H1 (cell line): ENCODE measurements at regions not wholly inside any gene's neighbourhood (a gene's known extent, or its start where the extent isn't known, plus 50 kb on each side); places are given as distances from the start of the nearest gene placed in this dataset.
"Not testable (repeated sequence)": the region's sequence is repeated elsewhere in the genome, so short reads cannot be mapped to it uniquely, and the experiment has no call there.

Source experiments
- CTCF ChIA-PET: fragments of 300-600 bp; sonication (Branson Sonifier 250); formaldehyde crosslinking; loops from one replicate; lab custom pipeline; 2021; ENCODE audit not compliant: partially characterized antibody; lab: Charles Lee
- POLR2A ChIA-PET: fragments of 300-600 bp; sonication (Branson Sonifier 250); formaldehyde crosslinking; loops from one replicate; lab custom pipeline; 2021; ENCODE audit warnings: inconsistent platforms; ENCODE audit not compliant: partially characterized antibody; lab: Charles Lee
- DNase-seq, 2 experiments: peaks; one replicate each; pipeline versions ENCODE4 v3.0.0 to v3.0.0-alpha.2; 2010 to 2022; ENCODE audit warnings: low spot score in 2 of 2, low read depth in 1 of 2, mixed read lengths in 1 of 2
- FAIRE-seq: peaks from 2 replicates; lab custom pipeline; 2011; peaks lifted over from hg19 to GRCh38; lab: Jason Lieb, UNC
- H2AFZ ChIP-seq: 2 replicates; pipeline ENCODE4 v1.8.1; 2012; ENCODE audit warnings: low read length, inconsistent platforms
- H2AK5ac ChIP-seq: 2 replicates; pipeline ENCODE4 v1.6.1; 2013; ENCODE audit warnings: low read depth, low read length
- H2BK120ac ChIP-seq: replicated peaks from 2 replicates; pipeline ENCODE3; 2013; ENCODE audit warnings: low read depth, low read length, inconsistent platforms
- H2BK12ac ChIP-seq: 2 replicates; pipeline ENCODE4 v1.6.1; 2013; ENCODE audit warnings: low read depth, low read length
- H2BK15ac ChIP-seq: 2 replicates; pipeline ENCODE4 v1.6.1; 2013; ENCODE audit warnings: low read length
- H2BK20ac ChIP-seq: 2 replicates; pipeline ENCODE4 v1.6.1; 2013; ENCODE audit warnings: low read length
- H2BK5ac ChIP-seq: 2 replicates; pipeline ENCODE4 v1.6.1; 2013; ENCODE audit warnings: low read depth, low read length
- H3K14ac ChIP-seq: 2 replicates; pipeline ENCODE4 v1.6.1; 2013; ENCODE audit warnings: inconsistent platforms; ENCODE audit not compliant: insufficient read length
- H3K18ac ChIP-seq: 2 replicates; pipeline ENCODE4 v1.6.1; 2013; ENCODE audit warnings: low read length; ENCODE audit errors: extremely low read depth
- H3K23ac ChIP-seq: 2 replicates; pipeline ENCODE4 v1.6.1; 2013; ENCODE audit warnings: inconsistent platforms; ENCODE audit not compliant: insufficient read length
- H3K23me2 ChIP-seq: 2 replicates; pipeline ENCODE4 v1.6.1; 2013; ENCODE audit warnings: low read depth, low read length
- H3K27ac ChIP-seq: 2 replicates; pipeline ENCODE4 v1.6.1; 2011; ENCODE audit warnings: low read depth, low read length, inconsistent platforms
- H3K27me3 ChIP-seq, 4 experiments: replicated peaks in 1 of 4; 1 replicate in 1 of 4; 2 replicates in 3 of 4; pipeline versions ENCODE4 v1.6.1 to v1.8.1; 2011 to 2013; ENCODE audit warnings: low read length in 3 of 4, mild to moderate bottlenecking in 3 of 4, inconsistent platforms in 2 of 4, mixed read lengths in 2 of 4, moderate library complexity in 1 of 4; ENCODE audit not compliant: control insufficient read depth in 3 of 4, insufficient read depth in 3 of 4; ENCODE audit errors: extremely low read depth in 1 of 4
- H3K36me3 ChIP-seq, 4 experiments: 2 replicates each; pipeline versions ENCODE4 v1.6.1 to v1.8.1; 2011 to 2013; ENCODE audit warnings: mild to moderate bottlenecking in 4 of 4, low read length in 3 of 4, moderate library complexity in 2 of 4, control low read depth in 1 of 4, inconsistent platforms in 1 of 4; ENCODE audit not compliant: insufficient read depth in 4 of 4, control insufficient read depth in 2 of 4
- H3K4ac ChIP-seq: replicated peaks from 2 replicates; pipeline ENCODE3; 2013; ENCODE audit warnings: low read length, low read depth, mixed read lengths, inconsistent platforms; ENCODE audit not compliant: insufficient read length
- H3K4me1 ChIP-seq, 4 experiments: replicated peaks in 1 of 4; 1 replicate in 1 of 4; 2 replicates in 3 of 4; pipeline versions ENCODE4 v1.6.1 to v1.8.1; 2011 to 2013; ENCODE audit warnings: low read length in 3 of 4, inconsistent platforms in 2 of 4, mixed read lengths in 1 of 4; ENCODE audit not compliant: insufficient read depth in 4 of 4, control insufficient read depth in 3 of 4
- H3K4me2 ChIP-seq, 2 experiments: 2 replicates each; pipeline versions ENCODE4 v1.6.1 to v1.8.1; 2011 to 2013; ENCODE audit warnings: low read depth in 2 of 2, low read length in 2 of 2, control low read depth in 1 of 2, inconsistent platforms in 1 of 2, mild to moderate bottlenecking in 1 of 2; ENCODE audit not compliant: insufficient read depth in 1 of 2
- H3K4me3 ChIP-seq, 4 experiments: fragments of 200-600, 300-600 bp in 1 of 4; sonication (generic), shearing (Covaris generic), sonication (Bioruptor Twin) in 1 of 4; 2 replicates each; pipeline versions ENCODE4 v1.5.1 to v1.8.1; 2011 to 2016; ENCODE audit warnings: low read length in 4 of 4, low read depth in 3 of 4, control low read depth in 2 of 4, inconsistent platforms in 2 of 4, mild to moderate bottlenecking in 2 of 4, mixed read lengths in 1 of 4, moderate library complexity in 1 of 4; ENCODE audit not compliant: insufficient read depth in 2 of 4; ENCODE audit errors: extremely low read depth in 1 of 4
- H3K56ac ChIP-seq: replicated peaks from 2 replicates; pipeline ENCODE3; 2013; ENCODE audit warnings: low read depth, mild to moderate bottlenecking, mixed read lengths, low read length, inconsistent platforms; ENCODE audit not compliant: insufficient read length
- H3K79me1 ChIP-seq: 2 replicates; pipeline ENCODE4 v1.6.1; 2013; ENCODE audit warnings: low read depth, low read length, control low read depth
- H3K79me2 ChIP-seq, 2 experiments: 2 replicates each; pipeline versions ENCODE4 v1.6.1 to v1.8.1; 2012 to 2013; ENCODE audit warnings: low read length in 2 of 2, mild to moderate bottlenecking in 2 of 2, inconsistent platforms in 1 of 2; ENCODE audit not compliant: insufficient read depth in 2 of 2, control insufficient read depth in 1 of 2
- H3K9ac ChIP-seq, 4 experiments: replicated peaks in 1 of 4; 1 replicate in 1 of 4; 2 replicates in 3 of 4; pipeline versions ENCODE4 v1.6.1 to v1.8.1; 2011 to 2013; ENCODE audit warnings: low read depth in 3 of 4, low read length in 3 of 4, control low read depth in 2 of 4, mild to moderate bottlenecking in 2 of 4, moderate library complexity in 2 of 4, inconsistent platforms in 1 of 4; ENCODE audit errors: extremely low read depth in 1 of 4
- H3K9me3 ChIP-seq, 2 experiments: 2 replicates each; pipeline versions ENCODE4 v1.6.1 to v1.8.1; 2012 to 2013; ENCODE audit warnings: mild to moderate bottlenecking in 2 of 2, moderate library complexity in 2 of 2, control low read depth in 1 of 2, inconsistent platforms in 1 of 2, low read depth in 1 of 2, low read length in 1 of 2, mixed read lengths in 1 of 2; ENCODE audit not compliant: insufficient read depth in 2 of 2
- H4K20me1 ChIP-seq, 2 experiments: replicated peaks in 1 of 2; 2 replicates each; pipeline versions ENCODE3 to v1.8.1; 2011 to 2013; ENCODE audit warnings: inconsistent platforms in 2 of 2, low read length in 2 of 2, mild to moderate bottlenecking in 1 of 2; ENCODE audit not compliant: insufficient read depth in 2 of 2, control insufficient read depth in 1 of 2
- H4K5ac ChIP-seq: 2 replicates; pipeline ENCODE4 v1.6.1; 2013; ENCODE audit warnings: low read length, low read depth, mixed read lengths, inconsistent platforms; ENCODE audit not compliant: insufficient read length
- H4K8ac ChIP-seq: 2 replicates; pipeline ENCODE4 v1.8.0; 2013; ENCODE audit warnings: mild to moderate bottlenecking, moderate library complexity, low read length, inconsistent platforms; ENCODE audit not compliant: insufficient read depth; ENCODE audit errors: extremely low read depth
- H4K91ac ChIP-seq: replicated peaks from 2 replicates; pipeline ENCODE3; 2013; ENCODE audit warnings: low read length, mixed read lengths, inconsistent platforms; ENCODE audit not compliant: insufficient read length
- BACH1 ChIP-seq: IDR thresholded peaks from 2 replicates; pipeline ENCODE4 v1.6.1; 2012; ENCODE audit warnings: low read length, improper control_type of control experiment
- CTCF ChIP-seq, 3 experiments: IDR thresholded peaks; 1 replicate in 2 of 3; 2 replicates in 1 of 3; pipeline versions ENCODE4 v1.5.1 to v1.6.1; 2011; ENCODE audit warnings: low read length in 3 of 3, mild to moderate bottlenecking in 3 of 3, inconsistent platforms in 2 of 3, low read depth in 1 of 3, moderate library complexity in 1 of 3; ENCODE audit not compliant: insufficient read depth in 1 of 3; ENCODE audit errors: control extremely low read depth in 1 of 3
- GABPA ChIP-seq: IDR thresholded peaks from 2 replicates; pipeline ENCODE4 v1.6.1; 2011; ENCODE audit warnings: mild to moderate bottlenecking, low read length, moderate library complexity, borderline replicate concordance; ENCODE audit not compliant: insufficient read depth
- SIN3A ChIP-seq, 2 experiments: IDR thresholded peaks in 1 of 2; conservative IDR thresholded peaks in 1 of 2; 2 replicates each; pipeline ENCODE4 v1.6.1; 2011 to 2012; ENCODE audit warnings: low read length in 2 of 2, improper control_type of control experiment in 1 of 2, low read depth in 1 of 2, mild to moderate bottlenecking in 1 of 2
- WGBS, 2 experiments: shearing (Covaris generic) in 1 of 2; methylation state at CpG; one replicate each; pipeline versions ENCODE4 v1.1.6 to v1.1.7; 2013 to 2015; ENCODE audit warnings: low lambda C conversion rate in 2 of 2, mixed read lengths in 2 of 2, inconsistent platforms in 1 of 2, low coverage in 1 of 2, missing lambda C conversion rate in 1 of 2; ENCODE audit not compliant: insufficient replicate concordance in 2 of 2, insufficient coverage in 1 of 2, insufficient read length in 1 of 2; ENCODE audit errors: extremely low coverage in 1 of 2, missing lambda C conversion rate in 1 of 2; 5-methylcytosine and 5-hydroxymethylcytosine counted together

DNA sequence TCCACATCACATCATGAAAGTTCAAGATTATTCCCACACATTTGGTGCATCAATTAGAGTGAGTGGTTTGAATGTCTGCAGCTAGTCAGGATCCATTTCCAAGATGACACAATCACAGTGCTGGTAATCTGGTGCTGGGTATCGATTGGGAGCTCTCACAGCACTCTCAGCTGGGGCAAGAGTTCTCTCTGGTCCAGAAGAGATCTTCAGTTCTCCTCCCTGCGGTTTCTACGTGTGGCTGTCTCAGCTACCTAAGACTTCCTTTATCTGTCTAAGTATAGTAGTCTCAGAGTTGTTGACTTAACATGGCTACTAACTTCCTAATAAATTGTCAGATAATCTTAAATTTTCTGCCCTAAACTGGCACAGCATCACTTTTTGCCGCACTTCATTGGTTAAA, 358.0 kb upstream of the BRINP3 start (continued):
- TF ChIP-seq CTCF (IDR thresholded peaks at IDR 0.05; ENCODE audit: control extremely low read depth in 1 of 3, insufficient read depth in 1 of 3, low read depth in 1 of 3, low read length in 3 of 3) = no peak
- no peak for TF ChIP-seq GABPA
- no peak for TF ChIP-seq BACH1
- no peak for TF ChIP-seq SIN3A (conservative IDR thresholded peaks at IDR 0.05 in 1 of 2, IDR thresholded peaks at IDR 0.05 in 1 of 2; ENCODE audit: low read depth in 1 of 2, low read length in 2 of 2)

DNA sequence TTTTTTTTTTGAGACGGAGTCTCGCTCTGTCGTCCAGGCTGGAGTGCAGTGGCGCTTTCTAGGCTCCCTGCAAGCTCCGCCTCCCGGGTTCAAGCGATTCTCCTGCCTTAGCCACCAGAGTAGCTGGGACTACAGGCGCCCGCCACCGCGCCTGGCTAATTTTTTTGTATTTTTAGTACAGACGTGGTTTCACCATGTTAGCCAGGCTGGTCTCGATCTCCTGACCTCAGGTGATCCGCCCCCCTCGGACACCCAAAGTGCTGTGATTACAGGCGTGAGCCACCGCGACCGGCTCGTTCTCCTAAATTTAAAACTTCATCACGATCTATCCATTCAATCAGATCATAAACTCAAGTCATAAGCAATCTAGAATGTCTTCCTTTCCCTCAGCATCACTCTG, 359.5 kb upstream of the BRINP3 start:
- H3K4me1 ChIP-seq, H2BK5ac ChIP-seq, H4K20me1 ChIP-seq, H4K91ac ChIP-seq, H2BK12ac ChIP-seq, FAIRE-seq, H2AFZ ChIP-seq, H4K5ac ChIP-seq, H2AK5ac ChIP-seq, POLR2A ChIA-PET, H3K14ac ChIP-seq, DNase-seq, H3K4me2 ChIP-seq, H4K8ac ChIP-seq, H3K9me3 ChIP-seq, H3K23me2 ChIP-seq, H2BK20ac ChIP-seq, H2BK120ac ChIP-seq, H3K36me3 ChIP-seq, H3K79me2 ChIP-seq, H3K23ac ChIP-seq, H3K18ac ChIP-seq, H3K79me1 ChIP-seq, H3K4ac ChIP-seq, H3K9ac ChIP-seq, H3K56ac ChIP-seq, H3K4me3 ChIP-seq, H2BK15ac ChIP-seq, H3K27ac ChIP-seq, H3K27me3 ChIP-seq: not testable (repeated sequence)
- CTCF ChIA-PET = interaction anchor here (0.6 kb wide), 1 partner anchor 1870 kb away, joined by 3 read pairs; no protein-coding TSS in a partner anchor
- 94% methylated on average over 9 of the region's 21 CpGs; no CpG with 5 or more reads in 1 of the 2 experiments for WGBS, 2 experiments
